IMR-90 (cell line): ENCODE measurements at regions not wholly inside any gene's neighbourhood (a gene's known extent, or its start where the extent isn't known, plus 50 kb on each side); places are given as distances from the start of the nearest gene placed in this dataset.

ENCODE experiments used
- ATAC-seq: fragments of 200-7000 bp; cut with Tn5 transposase; 2 replicates; pipeline ENCODE4 v1.9.1; 2020; ENCODE audit warnings: low read depth, mild to moderate bottlenecking, moderate library complexity
- BruUV-seq: library from RNA; stranded (reverse); fragments of 400-500 nt; replicated peaks from 2 replicates; lab custom pipeline; 2021; lab: Mats Ljungman, UMichigan
- CTCF ChIA-PET: fragments of 300-600 bp; formaldehyde crosslinking; extraction: SDS; loops from one replicate; lab custom pipeline; 2021; ENCODE audit warnings: antibody characterized with exemption; lab: Yijun Ruan, JAX
- POLR2A ChIA-PET: fragments of 300-600 bp; sonication (Branson Sonifier 250); formaldehyde crosslinking; loops from one replicate; lab custom pipeline; 2022; ENCODE audit warnings: antibody characterized with exemption; ENCODE audit not compliant: unreplicated experiment; lab: Charles Lee
- DNase-seq: peaks from one replicate; pipeline ENCODE4 v3.0.0; 2013
- H2AFZ ChIP-seq: replicated peaks from 2 replicates; pipeline ENCODE3; 2013; ENCODE audit warnings: low read length, mild to moderate bottlenecking; ENCODE audit not compliant: poor library complexity
- H2AK5ac ChIP-seq: 2 replicates; pipeline ENCODE4 v1.6.1; 2013; ENCODE audit warnings: low read depth, low read length, inconsistent platforms
- H2AK9ac ChIP-seq: replicated peaks from 2 replicates; pipeline ENCODE3; 2013; ENCODE audit warnings: mild to moderate bottlenecking, low read depth, low read length, moderate library complexity; ENCODE audit not compliant: poor library complexity
- H2BK120ac ChIP-seq: 2 replicates; pipeline ENCODE4 v1.6.1; 2013; ENCODE audit warnings: low read depth, low read length, inconsistent platforms
- H2BK15ac ChIP-seq: 3 replicates; pipeline ENCODE4 v1.6.1; 2013; ENCODE audit warnings: low read depth, low read length, inconsistent platforms
- H2BK20ac ChIP-seq: 2 replicates; pipeline ENCODE4 v1.6.1; 2013; ENCODE audit warnings: low read depth, mild to moderate bottlenecking, inconsistent platforms, low read length, moderate library complexity
- H2BK5ac ChIP-seq: 2 replicates; pipeline ENCODE4 v1.6.1; 2013; ENCODE audit warnings: mild to moderate bottlenecking, low read depth, low read length, inconsistent platforms; ENCODE audit not compliant: poor library complexity, severe bottlenecking
- H3K14ac ChIP-seq: replicated peaks from 2 replicates; pipeline ENCODE4 v1.6.1; 2013; ENCODE audit warnings: low read depth, low read length, inconsistent platforms
- H3K18ac ChIP-seq: 2 replicates; pipeline ENCODE4 v1.6.1; 2013; ENCODE audit warnings: low read depth, low read length, control low read depth
- H3K23ac ChIP-seq: 2 replicates; pipeline ENCODE4 v1.6.1; 2013; ENCODE audit warnings: low read depth, low read length, inconsistent platforms
- H3K27ac ChIP-seq: 2 replicates; pipeline ENCODE4 v1.5.1; 2013; ENCODE audit warnings: mild to moderate bottlenecking, control low read depth, low read length; ENCODE audit not compliant: insufficient read depth
- H3K27me3 ChIP-seq: 2 replicates; pipeline ENCODE4 v1.6.1; 2013; ENCODE audit warnings: low read length; ENCODE audit not compliant: control insufficient read depth, insufficient read depth
- H3K36me3 ChIP-seq: 2 replicates; pipeline ENCODE4 v1.6.1; 2013; ENCODE audit warnings: low read length, mixed read lengths; ENCODE audit not compliant: control insufficient read depth, insufficient read depth
- H3K4ac ChIP-seq: 2 replicates; pipeline ENCODE4 v1.6.1; 2013; ENCODE audit warnings: low read depth, low read length, inconsistent platforms
- H3K4me1 ChIP-seq: 2 replicates; pipeline ENCODE4 v1.6.1; 2013; ENCODE audit warnings: low read length, mixed read lengths; ENCODE audit not compliant: control insufficient read depth, insufficient read depth
- H3K4me2 ChIP-seq: 2 replicates; pipeline ENCODE4 v1.6.1; 2013; ENCODE audit warnings: low read depth, mild to moderate bottlenecking, control low read depth, low read length, moderate library complexity
- H3K4me3 ChIP-seq: 2 replicates; pipeline ENCODE4 v1.5.1; 2013; ENCODE audit warnings: low read depth, mild to moderate bottlenecking, control low read depth, low read length, moderate library complexity; ENCODE audit not compliant: insufficient read depth
- H3K56ac ChIP-seq: 2 replicates; pipeline ENCODE4 v1.6.1; 2013; ENCODE audit warnings: low read length, inconsistent platforms; ENCODE audit not compliant: insufficient read depth; ENCODE audit errors: extremely low read depth
- H3K79me1 ChIP-seq, 2 experiments: 2 replicates each; pipeline ENCODE4 v1.6.1; 2013; ENCODE audit warnings: low read length in 2 of 2, inconsistent platforms in 1 of 2, low read depth in 1 of 2
- H3K9ac ChIP-seq: 2 replicates; pipeline ENCODE4 v1.6.1; 2013; ENCODE audit warnings: low read depth, low read length, control low read depth
- H3K9me1 ChIP-seq: 2 replicates; pipeline ENCODE4 v1.6.1; 2013; ENCODE audit warnings: low read length, inconsistent platforms; ENCODE audit not compliant: insufficient read depth
- H3K9me3 ChIP-seq: 2 replicates; pipeline ENCODE4 v1.6.1; 2013; ENCODE audit warnings: low read length; ENCODE audit not compliant: control insufficient read depth, insufficient read depth
- H4K20me1 ChIP-seq: 2 replicates; pipeline ENCODE4 v1.6.1; 2013; ENCODE audit warnings: low read length, inconsistent platforms; ENCODE audit not compliant: insufficient read depth
- H4K5ac ChIP-seq: 2 replicates; pipeline ENCODE4 v1.6.1; 2013; ENCODE audit warnings: mild to moderate bottlenecking, low read depth, low read length, control low read depth
- H4K8ac ChIP-seq, 2 experiments: 2 replicates each; pipeline ENCODE4 v1.6.1; 2013; ENCODE audit warnings: low read depth in 2 of 2, low read length in 2 of 2, control low read depth in 1 of 2, inconsistent platforms in 1 of 2
- H4K91ac ChIP-seq: 2 replicates; pipeline ENCODE4 v1.6.1; 2013; ENCODE audit warnings: low read depth, low read length, inconsistent platforms; ENCODE audit not compliant: insufficient read depth
- BHLHE40 ChIP-seq: fragments of 150-350 bp; IDR thresholded peaks from 2 replicates; pipeline ENCODE4 v1.6.1; 2016; ENCODE audit warnings: mild to moderate bottlenecking, low read depth, low read length
- CEBPB ChIP-seq: IDR thresholded peaks from 2 replicates; pipeline ENCODE4 v1.6.1; 2012; ENCODE audit warnings: low read depth, low read length, improper control_type of control experiment
- CHD1 ChIP-seq: IDR thresholded peaks from 2 replicates; pipeline ENCODE4 v1.6.1; 2012; ENCODE audit warnings: low read depth, low read length, improper control_type of control experiment
- CTCF ChIP-seq: conservative IDR thresholded peaks from 2 replicates; pipeline ENCODE4 v1.5.1; 2012; ENCODE audit warnings: mild to moderate bottlenecking, low read depth, low read length, improper control_type of control experiment
- ELK1 ChIP-seq: fragments of 150-350 bp; IDR thresholded peaks from 2 replicates; pipeline ENCODE4 v1.6.1; 2016; ENCODE audit warnings: low read depth, mild to moderate bottlenecking, low read length, moderate library complexity, borderline replicate concordance
- FOS ChIP-seq: fragments of 150-350 bp; IDR thresholded peaks from 2 replicates; pipeline ENCODE4 v1.6.1; 2016; ENCODE audit warnings: low read depth, low read length
- MAFK ChIP-seq: IDR thresholded peaks from 2 replicates; pipeline ENCODE4 v1.6.1; 2012; ENCODE audit warnings: low read depth, low read length, improper control_type of control experiment
- MAZ ChIP-seq: IDR thresholded peaks from 2 replicates; pipeline ENCODE4 v1.6.1; 2012; ENCODE audit warnings: low read depth, mild to moderate bottlenecking, low read length, improper control_type of control experiment, moderate library complexity, borderline replicate concordance
- MXI1 ChIP-seq: IDR thresholded peaks from 2 replicates; pipeline ENCODE4 v1.6.1; 2012; ENCODE audit warnings: low read depth, mild to moderate bottlenecking, low read length, moderate library complexity, borderline replicate concordance
- NFE2L2 ChIP-seq: fragments of 150-350 bp; IDR thresholded peaks from 2 replicates; pipeline ENCODE4 v1.6.1; 2016; ENCODE audit warnings: low read depth, mild to moderate bottlenecking, low read length
- POLR2A ChIP-seq: IDR thresholded peaks from 2 replicates; pipeline ENCODE4 v1.6.1; 2012; ENCODE audit warnings: mild to moderate bottlenecking, low read depth, low read length
- RAD21 ChIP-seq: IDR thresholded peaks from 2 replicates; pipeline ENCODE4 v1.6.1; 2012; ENCODE audit warnings: low read length, improper control_type of control experiment
- RCOR1 ChIP-seq: IDR thresholded peaks from 2 replicates; pipeline ENCODE4 v1.6.1; 2012; ENCODE audit warnings: mild to moderate bottlenecking, low read length, improper control_type of control experiment; ENCODE audit not compliant: insufficient replicate concordance
- RFX5 ChIP-seq: IDR thresholded peaks from 2 replicates; pipeline ENCODE4 v1.8.0; 2012; ENCODE audit warnings: low read depth, mild to moderate bottlenecking, low read length, moderate library complexity
- SMC3 ChIP-seq: fragments of 150-350 bp; IDR thresholded peaks from 2 replicates; pipeline ENCODE4 v1.6.1; 2016; ENCODE audit warnings: low read depth, mild to moderate bottlenecking, antibody characterized with exemption, low read length, moderate library complexity
- USF2 ChIP-seq: fragments of 150-350 bp; IDR thresholded peaks from 2 replicates; pipeline ENCODE4 v1.6.1; 2017; ENCODE audit warnings: mild to moderate bottlenecking, antibody characterized with exemption, low read length, low read depth
- dilution Hi-C: fragments of 300-500 bp; cut with HindIII; formaldehyde crosslinking; loops from one replicate; pipeline ENCODE4 v1.14.3; 2018; ENCODE audit warnings: low sequenced_read_pairs; ENCODE audit not compliant: unreplicated experiment
- in situ Hi-C: fragments of 300-500 bp; cut with MboI; formaldehyde crosslinking; loops from 3 replicates; pipeline ENCODE4 v1.14.3; 2019; ENCODE audit warnings: low sequenced_read_pairs, inconsistent platforms, mixed read lengths
- intact Hi-C: fragments of 100-400 bp; cut with micrococcal nuclease; formaldehyde crosslinking; loops from 2 replicates; pipeline ENCODE4 v1.10.0; 2022

- CTCF ChIA-PET: interaction anchor here (1.5 kb wide), 1 partner anchor 27 kb away, joined by 3 read pairs; no protein-coding TSS in a partner anchor
Observed at GRCh38 chr12:104850781-104851180, 107.3 kb downstream of the SLC41A2 start.

More at GRCh38 chr12:104850781-104851180, 107.3 kb downstream of the SLC41A2 start:
- no peak overlapping the region for H2BK15ac ChIP-seq
- H2AFZ ChIP-seq: no peak overlapping the region
- H3K27ac ChIP-seq: no peak overlapping the region
- H2AK5ac ChIP-seq: no peak overlapping the region
- no peak for TF ChIP-seq POLR2A
- no peak for TF ChIP-seq NFE2L2
- no peak for TF ChIP-seq MAFK
- TF ChIP-seq RCOR1: no peak
- no peak for TF ChIP-seq CTCF
- no peak for TF ChIP-seq RFX5
- no peak for TF ChIP-seq MAZ
- TF ChIP-seq BHLHE40: no peak
- TF ChIP-seq SMC3: no peak
- TF ChIP-seq ELK1: no peak
- TF ChIP-seq CEBPB: no peak
- no peak for TF ChIP-seq CHD1
- no peak for TF ChIP-seq RAD21
- no peak for TF ChIP-seq USF2
- no peak for TF ChIP-seq FOS
- no peak for TF ChIP-seq MXI1
- intact Hi-C loops (loop anchor here (10.0 kb wide), 1 partner anchor 166 kb away; no protein-coding TSS in a partner anchor), dilution Hi-C loops (no loop called here), in situ Hi-C loops (no loop called here)
- no peak overlapping the region for H3K4ac ChIP-seq
- no peak overlapping the region for H3K14ac ChIP-seq
- peaks cover 3% of the 10 kb centered on the region for H3K4me1 ChIP-seq
- no peak overlapping the region for H2BK5ac ChIP-seq
- H3K4me3 ChIP-seq: no peak overlapping the region
- H3K23ac ChIP-seq: no peak overlapping the region
- no peaks in the 10 kb centered on the region for H3K9me3 ChIP-seq
- H3K4me2 ChIP-seq: no peak overlapping the region
- H2BK120ac ChIP-seq: no peak overlapping the region
- DNase-seq (peak; percentile 19), ATAC-seq (no peak)
- H4K8ac ChIP-seq: no peak overlapping the region
- no TSS peak for BruUV-seq
- H3K79me1 ChIP-seq: no peaks in the 10 kb centered on the region
- no peak overlapping the region for H4K91ac ChIP-seq
- peaks cover 2% of the 10 kb centered on the region; the same call in 1 of the 2 replicates for H3K9me1 ChIP-seq
- no peak overlapping the region for H3K9ac ChIP-seq
- H3K56ac ChIP-seq: no peak overlapping the region
- no peaks in the 10 kb centered on the region for H3K36me3 ChIP-seq
- no peak overlapping the region for H2BK20ac ChIP-seq
- no peaks in the 10 kb centered on the region for H4K20me1 ChIP-seq
- no peaks in the 10 kb centered on the region for H3K27me3 ChIP-seq
- H2AK9ac ChIP-seq: no peak overlapping the region
- H4K5ac ChIP-seq: no peak overlapping the region
- POLR2A ChIA-PET: no interaction called here
- no peak overlapping the region for H3K18ac ChIP-seq
